ENCODE measurements at regions not wholly inside any gene's neighbourhood (a gene's known extent, or its start where the extent isn't known, plus 50 kb on each side); places are given as distances from the start of the nearest gene placed in this dataset.

DNA sequence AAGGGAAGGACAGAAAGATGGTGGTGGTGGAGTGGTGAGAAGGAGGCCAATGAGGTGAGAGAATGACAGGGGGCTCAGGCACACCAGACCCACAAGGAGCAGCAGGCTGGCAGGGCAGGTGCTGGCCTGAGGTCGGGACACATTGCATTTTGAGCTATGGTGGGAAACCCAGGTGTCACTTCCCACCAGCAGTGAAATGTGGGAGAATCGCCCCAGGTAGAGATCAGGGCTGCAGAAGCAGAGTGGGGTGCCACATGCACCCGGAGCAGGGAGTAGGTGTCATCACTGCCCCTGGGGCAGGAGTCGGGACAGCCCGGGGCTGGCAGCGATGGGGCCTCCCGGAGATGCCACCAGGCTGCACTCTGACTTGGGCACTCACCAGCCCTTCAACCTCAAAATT lies 315.8 kb downstream of the BCL11B start:
- H3K9me3 Mint-ChIP-seq (ENCODE audit: unreplicated experiment): no peaks in the 10 kb centered on the region
- H3K4me3 Mint-ChIP-seq (ENCODE audit: unreplicated experiment): no peak overlapping the region
- no peak overlapping the region for H2AFZ ChIP-seq (ENCODE audit: low read depth, low read length)
- FAIRE-seq: no peak
- no peak overlapping the region for H3K4me3 ChIP-seq (ENCODE audit: insufficient read depth, low read depth, low read length)
- peaks cover 9% of the 10 kb centered on the region for H3K4me1 Mint-ChIP-seq (ENCODE audit: low read depth, unreplicated experiment)
- H3K27me3 ChIP-seq (ENCODE audit: insufficient read depth, low read length): no peaks in the 10 kb centered on the region
- no peaks in the 10 kb centered on the region for H3K79me2 ChIP-seq (ENCODE audit: insufficient read depth, low read length)
- no peaks in the 10 kb centered on the region for H3K9me3 ChIP-seq (ENCODE audit: insufficient read depth, low read depth, low read length)
- TF ChIP-seq, protein P1, sequence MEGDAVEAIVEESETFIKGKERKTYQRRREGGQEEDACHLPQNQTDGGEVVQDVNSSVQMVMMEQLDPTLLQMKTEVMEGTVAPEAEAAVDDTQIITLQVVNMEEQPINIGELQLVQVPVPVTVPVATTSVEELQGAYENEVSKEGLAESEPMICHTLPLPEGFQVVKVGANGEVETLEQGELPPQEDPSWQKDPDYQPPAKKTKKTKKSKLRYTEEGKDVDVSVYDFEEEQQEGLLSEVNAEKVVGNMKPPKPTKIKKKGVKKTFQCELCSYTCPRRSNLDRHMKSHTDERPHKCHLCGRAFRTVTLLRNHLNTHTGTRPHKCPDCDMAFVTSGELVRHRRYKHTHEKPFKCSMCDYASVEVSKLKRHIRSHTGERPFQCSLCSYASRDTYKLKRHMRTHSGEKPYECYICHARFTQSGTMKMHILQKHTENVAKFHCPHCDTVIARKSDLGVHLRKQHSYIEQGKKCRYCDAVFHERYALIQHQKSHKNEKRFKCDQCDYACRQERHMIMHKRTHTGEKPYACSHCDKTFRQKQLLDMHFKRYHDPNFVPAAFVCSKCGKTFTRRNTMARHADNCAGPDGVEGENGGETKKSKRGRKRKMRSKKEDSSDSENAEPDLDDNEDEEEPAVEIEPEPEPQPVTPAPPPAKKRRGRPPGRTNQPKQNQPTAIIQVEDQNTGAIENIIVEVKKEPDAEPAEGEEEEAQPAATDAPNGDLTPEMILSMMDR (IDR thresholded peaks at IDR 0.05; ENCODE audit: insufficient read depth, low read depth, low read length): no peak
- no peak for TF ChIP-seq EZH2 (IDR thresholded peaks at IDR 0.05; ENCODE audit: insufficient read depth, low read length)
- no peak overlapping the region for H3K27ac Mint-ChIP-seq (ENCODE audit: unreplicated experiment)
- H4K20me1 ChIP-seq (ENCODE audit: insufficient read depth, low read length): no peaks in the 10 kb centered on the region
- no peaks in the 10 kb centered on the region for H3K36me3 Mint-ChIP-seq (ENCODE audit: low read depth, unreplicated experiment)
- H3K9ac ChIP-seq (ENCODE audit: low read length): no peak overlapping the region
- peaks cover 35% of the 10 kb centered on the region for H3K27me3 Mint-ChIP-seq (ENCODE audit: low read depth, unreplicated experiment)
- no peak overlapping the region for H3K27ac ChIP-seq (ENCODE audit: low read depth, low read length)
- no peaks in the 10 kb centered on the region for H3K36me3 ChIP-seq (ENCODE audit: insufficient read depth, low read length)
- peaks cover 24% of the 10 kb centered on the region for H3K4me1 ChIP-seq (ENCODE audit: insufficient read depth, low read length)
- H3K4me2 ChIP-seq (ENCODE audit: low read length): no peak overlapping the region
- no peak for DNase-seq (ENCODE audit: low read depth)

DNA sequence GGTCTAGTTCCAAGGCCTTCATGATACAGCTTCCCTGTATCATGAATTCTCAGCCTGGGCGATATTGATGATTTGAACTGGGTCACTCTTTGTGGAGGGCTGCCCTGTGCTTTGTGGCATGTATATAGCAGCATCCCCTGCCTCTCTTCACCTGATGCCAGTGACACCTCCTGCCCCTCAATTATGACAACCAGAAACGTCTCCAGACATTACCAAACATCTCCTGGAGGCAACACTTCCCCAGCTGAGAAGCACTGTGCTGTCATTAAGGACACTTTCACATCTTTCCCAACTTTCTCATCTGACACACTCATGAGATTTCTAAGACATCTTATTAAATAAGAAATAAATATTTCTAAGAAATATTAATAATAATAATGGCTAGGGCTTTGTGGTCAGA lies 315.3 kb downstream of the BCL11B start:
- Mint-ChIP-seq H3K4me1 (ENCODE audit: low read depth, unreplicated experiment) (peaks cover 9% of the 10 kb centered on the region), H3K27me3 (ENCODE audit: low read depth, unreplicated experiment) (peaks cover 38% of the 10 kb centered on the region), H3K4me3 (ENCODE audit: unreplicated experiment) (no peak overlapping the region), H3K36me3 (ENCODE audit: low read depth, unreplicated experiment) (no peaks in the 10 kb centered on the region), H3K9me3 (ENCODE audit: unreplicated experiment) (no peaks in the 10 kb centered on the region), H3K27ac (ENCODE audit: unreplicated experiment) (no peak overlapping the region)
- TF ChIP-seq, protein P1 (IDR thresholded peaks at IDR 0.05; ENCODE audit: insufficient read depth, low read depth, low read length): no peak
- TF ChIP-seq EZH2 (IDR thresholded peaks at IDR 0.05; ENCODE audit: insufficient read depth, low read length): no peak
- H3K9me3 ChIP-seq (ENCODE audit: insufficient read depth, low read depth, low read length): no peaks in the 10 kb centered on the region
- H3K4me2 ChIP-seq (ENCODE audit: low read length): no peak overlapping the region
- DNase-seq (ENCODE audit: low read depth) (no peak), FAIRE-seq (no peak)
- H3K4me1 ChIP-seq (ENCODE audit: insufficient read depth, low read length): peaks cover 24% of the 10 kb centered on the region
- H4K20me1 ChIP-seq (ENCODE audit: insufficient read depth, low read length): no peaks in the 10 kb centered on the region
- no peaks in the 10 kb centered on the region for H3K27me3 ChIP-seq (ENCODE audit: insufficient read depth, low read length)
- H2AFZ ChIP-seq (ENCODE audit: low read depth, low read length): no peak overlapping the region
- no peak overlapping the region for H3K4me3 ChIP-seq (ENCODE audit: insufficient read depth, low read depth, low read length)
- H3K9ac ChIP-seq (ENCODE audit: low read length): no peak overlapping the region
- H3K27ac ChIP-seq (ENCODE audit: low read depth, low read length): no peak overlapping the region
- no peaks in the 10 kb centered on the region for H3K79me2 ChIP-seq (ENCODE audit: insufficient read depth, low read length)
- no peaks in the 10 kb centered on the region for H3K36me3 ChIP-seq (ENCODE audit: insufficient read depth, low read length)

DNA sequence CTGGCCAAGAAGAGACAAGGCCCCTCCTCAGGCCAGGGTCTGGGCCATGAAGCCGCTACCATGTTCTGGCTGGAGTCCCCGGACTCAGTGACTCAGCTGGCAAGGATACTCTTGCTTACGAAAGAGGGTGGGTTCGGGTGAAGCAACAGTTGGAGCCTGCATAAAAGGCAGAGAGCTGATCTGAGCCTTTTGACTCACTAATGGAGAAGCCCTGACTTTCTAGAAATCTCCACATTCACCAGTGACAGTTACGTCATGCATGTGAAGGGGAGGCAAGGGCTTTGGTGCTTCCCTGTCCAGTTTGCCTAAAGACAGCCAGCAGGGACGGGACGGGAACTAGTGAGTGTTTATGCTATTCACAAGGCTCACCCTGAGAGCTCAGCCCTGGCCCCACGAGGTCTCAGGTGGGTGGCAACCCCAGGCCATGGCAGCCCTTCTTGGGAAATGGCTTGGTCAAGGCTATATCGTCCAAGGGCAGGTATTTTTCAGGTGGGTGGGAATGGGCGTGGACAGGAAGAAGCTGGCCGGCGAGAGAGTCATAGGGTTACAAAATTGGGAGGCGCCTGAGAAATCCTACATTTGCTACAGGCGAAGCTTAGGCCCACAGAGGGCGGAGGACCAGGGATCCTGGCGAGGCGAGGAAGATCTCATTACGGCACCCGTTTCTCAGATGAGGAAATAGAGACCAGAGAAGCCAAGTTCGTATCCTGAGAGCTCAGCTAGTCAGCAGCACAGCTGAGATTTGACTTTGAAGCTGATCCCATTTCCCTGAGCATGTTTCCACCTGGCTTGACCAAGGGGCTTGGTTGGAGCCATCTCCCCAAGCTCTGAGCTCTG lies 314.6 kb downstream of the BCL11B start:
- Histone ChIP-seq H3K36me3 (ENCODE audit: insufficient read depth, low read length) (no peaks in the 10 kb centered on the region), H3K27me3 (ENCODE audit: insufficient read depth, low read length) (no peaks in the 10 kb centered on the region), H4K20me1 (ENCODE audit: insufficient read depth, low read length) (no peaks in the 10 kb centered on the region), H3K4me1 (ENCODE audit: insufficient read depth, low read length) (peaks cover 22% of the 10 kb centered on the region), H3K9ac (ENCODE audit: low read length) (no peak overlapping the region), H3K79me2 (ENCODE audit: insufficient read depth, low read length) (no peaks in the 10 kb centered on the region), H3K4me2 (ENCODE audit: low read length) (peak overlapping the region; percentile 10), H2AFZ (ENCODE audit: low read depth, low read length) (no peak overlapping the region), H3K4me3 (ENCODE audit: insufficient read depth, low read depth, low read length) (no peak overlapping the region), H3K27ac (ENCODE audit: low read depth, low read length) (no peak overlapping the region), H3K9me3 (ENCODE audit: insufficient read depth, low read depth, low read length) (no peaks in the 10 kb centered on the region)
- no peak overlapping the region for H3K27ac Mint-ChIP-seq (ENCODE audit: unreplicated experiment)
- no peaks in the 10 kb centered on the region for H3K9me3 Mint-ChIP-seq (ENCODE audit: unreplicated experiment)
- H3K4me1 Mint-ChIP-seq (ENCODE audit: low read depth, unreplicated experiment): peaks cover 9% of the 10 kb centered on the region
- H3K4me3 Mint-ChIP-seq (ENCODE audit: unreplicated experiment): no peak overlapping the region
- TF ChIP-seq, protein P1 (IDR thresholded peaks at IDR 0.05; ENCODE audit: insufficient read depth, low read depth, low read length): no peak
- no peak for TF ChIP-seq EZH2 (IDR thresholded peaks at IDR 0.05; ENCODE audit: insufficient read depth, low read length)
- FAIRE-seq: no peak
- H3K36me3 Mint-ChIP-seq (ENCODE audit: low read depth, unreplicated experiment): no peaks in the 10 kb centered on the region
- peaks cover 41% of the 10 kb centered on the region for H3K27me3 Mint-ChIP-seq (ENCODE audit: low read depth, unreplicated experiment)
- DNase-seq (ENCODE audit: low read depth): peak; percentile 94

Data from astrocyte (in vitro differentiated cells and primary cell).